Omental fat pad (tissue), 3 donors: ENCODE measurements at regions not wholly inside any gene's neighbourhood (a gene's known extent, or its start where the extent isn't known, plus 50 kb on each side); places are given as distances from the start of the nearest gene placed in this dataset.

Source experiments
- ATAC-seq: fragments of 150-250 bp; one replicate; pipeline ENCODE4 v1.9.1; 2016; ENCODE audit warnings: mild to moderate bottlenecking, moderate library complexity; ENCODE audit not compliant: low FRiP score
- DNase-seq: peaks from one replicate; pipeline ENCODE4 v3.0.0-alpha.2; 2019; ENCODE audit warnings: low spot score
- CTCF ChIP-seq, 3 donors: fragments of 450-650 bp; IDR thresholded peaks; one replicate each; pipeline ENCODE4 v1.5.1; 2016 to 2017; ENCODE audit warnings: antibody characterized with exemption in 3 of 3, mild to moderate bottlenecking in 3 of 3, moderate library complexity in 2 of 3

GRCh38 chr12:97169889-97170567 is 263.0 kb downstream of the NEDD1 start:
- TF ChIP-seq CTCF (IDR thresholded peaks at IDR 0.05) = no peak
- ATAC-seq (no peak), DNase-seq (no peak)

- TF ChIP-seq CTCF (IDR thresholded peaks at IDR 0.05) = no peak
- no peak for DNase-seq
- no peak for ATAC-seq
Measured at GRCh38 chr12:97173688-97174410, 266.8 kb downstream of the NEDD1 start.

- no peak for ATAC-seq
- TF ChIP-seq CTCF (IDR thresholded peaks at IDR 0.05) = no peak
- no peak for DNase-seq
Measured at GRCh38 chr12:97177481-97177880, 270.4 kb downstream of the NEDD1 start.

GRCh38 chr12:97181571-97182265 is 274.7 kb downstream of the NEDD1 start:
- no peak for ATAC-seq
- no peak for DNase-seq
- no peak for TF ChIP-seq CTCF (IDR thresholded peaks at IDR 0.05)

GRCh38 chr12:97182769-97183168 is 275.7 kb downstream of the NEDD1 start:
- ATAC-seq (no peak), DNase-seq (no peak)
- no peak for TF ChIP-seq CTCF (IDR thresholded peaks at IDR 0.05)

- no peak for ATAC-seq
- DNase-seq = no peak
- no peak for TF ChIP-seq CTCF (IDR thresholded peaks at IDR 0.05)
Measured at GRCh38 chr12:97184127-97184773, 277.2 kb downstream of the NEDD1 start.
